Right ventricle myocardium inferior (tissue), 1 donor: ENCODE measurements at regions not wholly inside any gene's neighbourhood (a gene's known extent, or its start where the extent isn't known, plus 50 kb on each side); places are given as distances from the start of the nearest gene placed in this dataset.

Source experiments
- ATAC-seq: fragments of 200-7000 bp; cut with Tn5 transposase; one replicate; pipeline ENCODE4 v1.9.1; 2020; ENCODE audit warnings: mild to moderate bottlenecking, moderate library complexity
- DNase-seq: peaks from one replicate; pipeline ENCODE4 v3.0.0; 2021; ENCODE audit errors: missing footprints
- intact Hi-C: fragments of 100-400 bp; cut with DNase I; formaldehyde crosslinking; loops from one replicate; pipeline ENCODE4 v1.11.0; 2022
- donor health status: DM: no; HTN: yes; CAD: no; lungs with severe emphysema.

DNA sequence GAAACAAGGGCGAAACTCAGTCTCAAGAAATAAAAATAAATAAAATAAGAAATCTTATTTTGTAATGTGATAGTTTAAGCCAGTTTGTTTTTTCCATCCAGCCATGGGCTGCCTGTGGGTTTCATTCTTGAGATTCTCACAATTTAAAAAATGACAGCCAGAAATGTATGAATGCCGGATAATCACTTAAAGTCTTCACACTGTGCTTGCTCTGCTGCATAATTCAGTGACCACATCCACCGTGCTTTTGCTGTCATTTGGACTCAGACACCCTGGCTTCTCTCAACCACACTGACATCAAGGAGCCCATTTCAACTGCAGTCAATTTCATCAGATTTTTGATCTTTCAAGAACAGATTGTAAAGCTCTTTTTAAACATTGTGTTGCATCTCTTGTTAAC, 61.0 kb upstream of the DAPK1 start:
- intact Hi-C loops = no loop called here
- no peak for DNase-seq

DNA sequence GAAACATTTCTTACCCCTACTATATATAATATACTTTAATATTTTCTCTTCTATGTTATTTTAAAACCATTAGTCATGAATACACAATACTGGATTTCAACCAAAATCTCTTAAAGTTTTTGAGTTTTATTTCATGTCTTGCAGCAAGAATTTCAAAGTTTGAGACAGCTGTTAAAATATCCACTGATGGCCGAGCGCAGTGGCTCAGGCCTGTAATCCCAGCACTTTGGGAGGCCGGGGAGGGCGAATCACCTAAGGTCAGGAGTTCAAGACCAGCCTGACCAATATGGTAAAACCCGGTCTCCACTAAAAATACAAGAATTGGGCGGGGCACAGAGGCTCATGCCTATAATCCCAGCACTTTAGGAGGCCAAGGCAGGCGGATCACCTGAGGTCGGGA, 59.7 kb upstream of the DAPK1 start:
- intact Hi-C loops = no loop called here
- ATAC-seq = no peak
- DNase-seq = no peak

More for the DNA sequence above, 61.0 kb upstream of the DAPK1 start:
- no peak for ATAC-seq

DNA sequence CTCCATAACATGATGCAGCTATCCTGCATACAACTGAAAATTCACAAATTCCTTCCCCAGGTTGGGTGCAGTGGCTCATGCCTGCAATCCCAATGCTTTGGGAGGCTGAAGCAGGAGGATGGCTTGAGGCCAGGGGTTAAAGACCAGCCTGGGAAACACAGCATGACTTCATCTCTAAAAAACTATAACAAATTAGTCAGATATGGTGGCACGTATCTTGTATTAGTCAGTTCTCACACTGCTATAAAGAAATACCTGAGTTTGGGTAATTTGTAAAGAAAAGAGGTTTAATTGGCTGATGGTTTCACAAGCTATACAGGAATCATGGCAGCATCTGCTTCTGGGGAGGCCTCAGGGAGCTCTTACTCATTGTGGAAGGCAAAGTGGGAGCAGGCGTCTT, 56.4 kb upstream of the DAPK1 start:
- DNase-seq (no peak), ATAC-seq (no peak)
- intact Hi-C loops = no loop called here

DNA sequence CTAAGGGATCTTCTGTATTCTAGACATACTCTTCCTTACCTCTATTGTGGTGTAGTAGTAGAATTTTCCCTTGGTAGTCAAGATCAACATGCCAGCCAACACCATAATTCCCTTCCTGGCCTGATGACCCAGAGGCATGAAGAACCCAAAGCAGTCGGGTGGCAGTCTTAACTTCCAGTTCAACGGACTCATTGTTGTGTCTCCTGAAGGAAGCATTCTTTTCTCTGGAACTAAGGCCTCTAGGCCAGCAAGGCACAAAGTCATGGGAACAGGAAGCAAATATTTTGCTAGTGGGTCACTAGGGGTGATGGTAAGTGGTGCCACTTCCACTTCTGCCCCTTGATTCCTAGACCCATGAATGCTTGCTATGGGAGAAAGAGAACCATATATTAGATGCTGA, 55.2 kb upstream of the DAPK1 start:
- DNase-seq = no peak
- intact Hi-C loops = no loop called here
- ATAC-seq = no peak

DNA sequence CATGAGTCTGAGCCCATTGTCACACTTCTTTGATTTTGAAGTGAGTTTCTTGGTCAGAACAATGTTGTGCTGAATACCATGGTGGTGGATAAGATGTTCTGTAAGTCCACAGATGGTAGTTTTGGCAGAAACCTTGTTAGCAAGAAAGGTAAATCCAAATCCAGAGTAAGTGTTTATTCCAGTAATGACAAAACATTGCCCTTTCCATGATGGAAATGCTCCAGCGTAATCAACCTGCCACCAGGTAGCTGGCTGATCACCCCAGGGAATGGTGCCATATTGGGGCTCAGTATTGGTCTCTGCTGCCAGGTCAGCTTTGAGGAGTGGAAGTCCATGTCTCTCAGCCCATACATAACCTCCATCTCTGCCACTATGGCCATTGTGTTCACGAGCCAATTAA, 54.7 kb upstream of the DAPK1 start:
- intact Hi-C loops = no loop called here
- no peak for ATAC-seq
- no peak for DNase-seq

DNA sequence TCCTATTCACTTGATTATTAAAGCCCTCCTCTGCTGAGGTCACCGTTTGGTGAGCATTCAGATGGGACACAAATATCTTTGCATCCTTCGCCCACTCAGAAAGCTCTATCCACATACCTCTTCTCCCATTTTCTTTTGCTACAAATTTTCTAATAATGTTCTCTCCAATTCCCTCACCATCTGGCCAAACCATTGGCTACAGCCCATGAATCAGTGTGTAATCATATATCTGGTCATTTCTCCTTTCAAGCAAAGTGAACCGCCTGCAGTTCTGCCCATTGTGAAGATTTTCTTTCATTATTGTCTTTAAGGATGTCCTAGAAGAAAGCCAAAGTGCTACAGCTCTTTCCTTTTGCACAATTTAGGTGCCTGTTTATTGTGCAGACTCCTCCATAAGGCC, 54.2 kb upstream of the DAPK1 start:
- intact Hi-C loops = no loop called here
- no peak for DNase-seq
- no peak for ATAC-seq

DNA sequence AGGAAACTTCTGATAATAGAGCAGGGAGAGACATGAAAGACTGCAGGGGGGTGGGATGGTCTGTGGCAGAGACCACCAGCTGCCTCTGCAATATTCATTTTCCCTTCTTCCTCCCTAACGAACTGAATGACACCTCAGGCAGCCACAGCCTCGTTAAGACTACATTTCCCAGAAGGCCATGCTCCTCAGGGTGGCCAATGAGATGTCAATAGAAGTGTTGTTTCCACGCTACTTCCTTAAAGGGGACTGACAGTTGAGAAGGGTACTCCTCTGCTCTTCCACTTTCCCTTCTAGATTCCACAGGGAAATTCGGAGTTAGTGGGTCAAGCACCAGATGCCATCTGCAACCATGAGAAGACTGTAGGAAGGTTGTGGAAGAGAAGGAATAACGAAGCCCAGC, 52.0 kb upstream of the DAPK1 start:
- DNase-seq (no peak), ATAC-seq (peak; percentile 74)
- intact Hi-C loops = no loop called here

DNA sequence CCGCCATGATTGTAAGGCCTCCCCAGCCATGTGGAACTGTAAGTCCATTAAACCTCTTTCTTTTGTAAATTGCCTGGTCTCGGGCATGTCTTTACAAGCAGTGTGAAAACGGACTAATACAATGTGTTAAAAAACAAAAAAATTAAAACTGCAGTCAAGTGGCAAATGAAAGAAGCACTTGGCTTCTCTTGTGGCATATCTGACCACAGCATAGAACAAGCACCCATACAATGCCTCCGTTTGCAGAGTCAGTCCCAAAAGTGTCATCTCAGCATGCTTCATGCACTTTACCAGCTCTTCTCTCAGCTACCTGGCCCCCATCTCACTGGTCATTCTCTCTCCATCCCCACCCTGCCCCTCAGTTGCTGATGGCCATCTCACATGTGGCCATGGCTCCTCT, 51.1 kb upstream of the DAPK1 start:
- intact Hi-C loops = no loop called here
- no peak for DNase-seq
- ATAC-seq = no peak

DNA sequence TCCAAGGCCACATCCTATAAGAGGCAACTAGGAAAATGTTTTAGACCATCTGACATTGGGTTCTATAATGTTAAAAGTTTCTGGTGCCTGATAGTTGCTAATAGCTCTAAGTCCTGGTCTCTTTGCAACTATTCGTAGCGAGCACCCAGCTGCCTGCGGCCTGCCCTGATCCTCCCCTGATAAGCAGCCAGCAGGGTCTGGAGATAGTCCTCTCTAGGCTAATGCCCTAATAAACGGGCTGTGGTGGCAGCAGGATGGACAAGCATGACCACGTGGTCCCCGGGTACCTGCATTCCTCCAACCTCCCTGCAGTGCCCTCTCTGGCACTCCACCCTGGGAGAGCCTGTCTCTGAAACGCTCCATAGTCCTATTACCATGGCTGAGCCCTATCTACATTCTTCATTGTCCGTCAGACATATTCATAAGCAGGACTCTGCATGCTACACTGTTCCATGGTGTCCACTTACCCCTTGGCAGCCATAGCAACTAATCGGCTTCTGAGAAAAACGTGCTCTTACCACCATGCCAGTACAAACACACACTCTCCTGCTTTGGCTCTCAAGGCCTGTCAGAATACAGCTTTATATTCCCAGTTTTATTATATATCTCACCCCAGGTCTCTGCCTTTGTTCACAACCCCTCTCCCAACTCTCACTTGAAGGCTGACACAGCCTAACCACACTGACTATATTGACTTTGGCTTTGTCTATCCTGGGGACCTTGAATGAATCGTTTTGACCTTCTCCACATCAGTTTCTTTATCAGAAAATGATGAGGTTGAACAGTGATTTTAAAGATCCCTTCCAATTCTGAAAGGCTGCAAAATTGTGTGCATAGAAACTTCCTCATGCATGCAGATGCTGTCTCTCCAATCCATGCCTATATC, 49.9 kb upstream of the DAPK1 start:
- no peak for ATAC-seq
- DNase-seq = no peak

More for the DNA sequence above, 49.9 kb upstream of the DAPK1 start:
- intact Hi-C loops = no loop called here
